ENCODE measurements at regions not wholly inside any gene's neighbourhood (a gene's known extent, or its start where the extent isn't known, plus 50 kb on each side); places are given as distances from the start of the nearest gene placed in this dataset.

- no peak for TF ChIP-seq CTCF (conservative IDR thresholded peaks at IDR 0.05; ENCODE audit: low read depth, low read length)
- Histone ChIP-seq H4K20me1 (ENCODE audit: insufficient read depth) (no peaks in the 10 kb centered on the region), H3K4me1 (ENCODE audit: low read depth, poor library complexity, severe bottlenecking) (no peaks in the 10 kb centered on the region), H3K9ac (no peak overlapping the region), H2AFZ (ENCODE audit: low read depth) (no peak overlapping the region), H3K4me2 (no peak overlapping the region), H3K79me2 (ENCODE audit: insufficient read depth, low read depth) (no peaks in the 10 kb centered on the region), H3K27me3 (ENCODE audit: insufficient read depth, low read depth) (no peaks in the 10 kb centered on the region), H3K36me3 (ENCODE audit: insufficient read depth) (no peaks in the 10 kb centered on the region), H3K4me3 (IDR thresholded peaks at IDR 0.05; ENCODE audit: insufficient read depth, low read depth, low read length) (no peak overlapping the region), H3K27ac (no peak overlapping the region)
These were observed 72.3 kb upstream of the GALNT15 start for GRCh38 chr3:16102187-16102561.

GRCh38 chr3:16102905-16103364, 71.5 kb upstream of the GALNT15 start:
- Histone ChIP-seq H4K20me1 (ENCODE audit: insufficient read depth) (no peaks in the 10 kb centered on the region), H2AFZ (ENCODE audit: low read depth) (no peak overlapping the region), H3K79me2 (ENCODE audit: insufficient read depth, low read depth) (no peaks in the 10 kb centered on the region), H3K4me3 (IDR thresholded peaks at IDR 0.05; ENCODE audit: insufficient read depth, low read depth, low read length) (no peak overlapping the region), H3K4me1 (ENCODE audit: low read depth, poor library complexity, severe bottlenecking) (no peaks in the 10 kb centered on the region), H3K27ac (no peak overlapping the region), H3K4me2 (no peak overlapping the region), H3K9ac (no peak overlapping the region), H3K36me3 (ENCODE audit: insufficient read depth) (no peaks in the 10 kb centered on the region), H3K27me3 (ENCODE audit: insufficient read depth, low read depth) (no peaks in the 10 kb centered on the region)
- no peak for TF ChIP-seq CTCF (conservative IDR thresholded peaks at IDR 0.05; ENCODE audit: low read depth, low read length)

GRCh38 chr3:16103472-16103871, 71.0 kb upstream of the GALNT15 start:
- Histone ChIP-seq H3K36me3 (ENCODE audit: insufficient read depth) (no peaks in the 10 kb centered on the region), H3K9ac (no peak overlapping the region), H3K4me2 (no peak overlapping the region), H3K27me3 (ENCODE audit: insufficient read depth, low read depth) (no peaks in the 10 kb centered on the region), H3K4me1 (ENCODE audit: low read depth, poor library complexity, severe bottlenecking) (no peaks in the 10 kb centered on the region), H3K79me2 (ENCODE audit: insufficient read depth, low read depth) (no peaks in the 10 kb centered on the region), H4K20me1 (ENCODE audit: insufficient read depth) (no peaks in the 10 kb centered on the region), H3K27ac (no peak overlapping the region), H3K4me3 (IDR thresholded peaks at IDR 0.05; ENCODE audit: insufficient read depth, low read depth, low read length) (no peak overlapping the region), H2AFZ (ENCODE audit: low read depth) (no peak overlapping the region)
- no peak for TF ChIP-seq CTCF (conservative IDR thresholded peaks at IDR 0.05; ENCODE audit: low read depth, low read length)

GRCh38 chr3:16104156-16104555, 70.3 kb upstream of the GALNT15 start:
- H3K27ac ChIP-seq: no peak overlapping the region
- no peaks in the 10 kb centered on the region for H3K27me3 ChIP-seq (ENCODE audit: insufficient read depth, low read depth)
- no peaks in the 10 kb centered on the region for H3K79me2 ChIP-seq (ENCODE audit: insufficient read depth, low read depth)
- no peaks in the 10 kb centered on the region for H3K4me1 ChIP-seq (ENCODE audit: low read depth, poor library complexity, severe bottlenecking)
- H3K4me2 ChIP-seq: no peak overlapping the region
- no peak for TF ChIP-seq CTCF (conservative IDR thresholded peaks at IDR 0.05; ENCODE audit: low read depth, low read length)
- H3K36me3 ChIP-seq (ENCODE audit: insufficient read depth): no peaks in the 10 kb centered on the region
- H2AFZ ChIP-seq (ENCODE audit: low read depth): no peak overlapping the region
- H3K9ac ChIP-seq: no peak overlapping the region
- H4K20me1 ChIP-seq (ENCODE audit: insufficient read depth): no peaks in the 10 kb centered on the region
- no peak overlapping the region for H3K4me3 ChIP-seq (IDR thresholded peaks at IDR 0.05; ENCODE audit: insufficient read depth, low read depth, low read length)
